Endothelial cell of umbilical vein (primary cell): ENCODE measurements at regions not wholly inside any gene's neighbourhood (a gene's known extent, or its start where the extent isn't known, plus 50 kb on each side); places are given as distances from the start of the nearest gene placed in this dataset.
"Not testable (repeated sequence)": the region's sequence is repeated elsewhere in the genome, so short reads cannot be mapped to it uniquely, and the experiment has no call there.

Source experiments
- BruUV-seq: library from RNA; stranded (reverse); fragments of 400-500 nt; replicated peaks from 2 replicates; lab custom pipeline; 2021; lab: Mats Ljungman, UMichigan
- CTCF ChIA-PET: fragments of 300-600, 350-600 bp; sonication (Branson Sonifier 250); formaldehyde crosslinking; loops from one replicate; lab custom pipeline; 2021; ENCODE audit warnings: antibody characterized with exemption, inconsistent platforms; lab: Charles Lee
- POLR2A ChIA-PET: fragments of 300-600, 350-600 bp; sonication (Branson Sonifier 250); formaldehyde crosslinking; loops from one replicate; lab custom pipeline; 2021; ENCODE audit warnings: antibody characterized with exemption, inconsistent platforms; lab: Charles Lee
- DNase-seq: peaks from one replicate; pipeline ENCODE4 v3.0.0-alpha.2; 2011; ENCODE audit warnings: low read depth, low spot score
- FAIRE-seq: peaks from 2 replicates; lab custom pipeline; 2011; peaks lifted over from hg19 to GRCh38; lab: Jason Lieb, UNC
- H2AFZ ChIP-seq: 2 replicates; pipeline ENCODE4 v1.6.0; 2012; ENCODE audit warnings: low read depth, low read length, control low read depth, inconsistent platforms
- H3K27ac ChIP-seq: 2 replicates; pipeline ENCODE4 v1.5.1; 2011; ENCODE audit warnings: low read depth, mild to moderate bottlenecking, control low read depth, low read length, moderate library complexity; ENCODE audit not compliant: insufficient read depth
- H3K27me3 ChIP-seq, 2 experiments: 2 replicates each; pipeline versions ENCODE4 v1.6.0 to v1.6.1; 2011; ENCODE audit warnings: low read length in 2 of 2, mixed read lengths in 1 of 2; ENCODE audit not compliant: control insufficient read depth in 2 of 2, insufficient read depth in 2 of 2
- H3K36me3 ChIP-seq, 2 experiments: 2 replicates in 1 of 2; 3 replicates in 1 of 2; pipeline ENCODE4 v1.5.1; 2011; ENCODE audit warnings: low read length in 2 of 2, mild to moderate bottlenecking in 1 of 2, moderate library complexity in 1 of 2; ENCODE audit not compliant: control insufficient read depth in 2 of 2, insufficient read depth in 2 of 2; ENCODE audit errors: extremely low read depth in 1 of 2
- H3K4me1 ChIP-seq: 3 replicates; pipeline ENCODE4 v1.5.1; 2011; ENCODE audit warnings: mild to moderate bottlenecking, low read length; ENCODE audit not compliant: control insufficient read depth, insufficient read depth; ENCODE audit errors: extremely low read depth
- H3K4me2 ChIP-seq: 2 replicates; pipeline ENCODE4 v1.6.1; 2011; ENCODE audit warnings: low read length, control low read depth, mixed read lengths; ENCODE audit not compliant: insufficient read depth
- H3K4me3 ChIP-seq, 3 experiments: fragments of 200-600 bp in 1 of 3; sonication (generic), shearing (Covaris generic) in 1 of 3; replicated peaks in 1 of 3; 2 replicates each; pipeline ENCODE4 v1.5.1; 2011 to 2016; ENCODE audit warnings: control low read depth in 3 of 3, low read length in 3 of 3, mild to moderate bottlenecking in 2 of 3, inconsistent platforms in 1 of 3, low read depth in 1 of 3, moderate library complexity in 1 of 3; ENCODE audit not compliant: insufficient read depth in 1 of 3
- H3K79me2 ChIP-seq: 2 replicates; pipeline ENCODE4 v1.6.0; 2012; ENCODE audit warnings: low read length, inconsistent platforms; ENCODE audit not compliant: control insufficient read depth, insufficient read depth
- H3K9ac ChIP-seq: replicated peaks from 2 replicates; pipeline ENCODE3; 2011; ENCODE audit warnings: low read length, control low read depth; ENCODE audit not compliant: insufficient read depth; ENCODE audit errors: extremely low read depth
- H3K9me1 ChIP-seq: replicated peaks from 3 replicates; pipeline ENCODE4 v1.6.0; 2011; ENCODE audit warnings: mild to moderate bottlenecking, low read length; ENCODE audit not compliant: control insufficient read depth, insufficient read depth; ENCODE audit errors: extremely low read depth
- H3K9me3 ChIP-seq: replicated peaks from 2 replicates; pipeline ENCODE4 v1.5.1; 2012; ENCODE audit warnings: low read length, inconsistent platforms; ENCODE audit not compliant: control insufficient read depth, insufficient read depth
- H4K20me1 ChIP-seq: replicated peaks from 2 replicates; pipeline ENCODE3; 2011; ENCODE audit warnings: mild to moderate bottlenecking, low read length; ENCODE audit not compliant: control insufficient read depth, insufficient read depth; ENCODE audit errors: extremely low read depth
- EZH2 ChIP-seq: IDR thresholded peaks from 2 replicates; pipeline ENCODE4 v1.6.1; 2012; ENCODE audit warnings: borderline replicate concordance, low read depth, mild to moderate bottlenecking, moderate library complexity, low read length, inconsistent platforms; ENCODE audit not compliant: severe bottlenecking
- FOS ChIP-seq: IDR thresholded peaks from 2 replicates; pipeline ENCODE4 v1.6.1; 2011; ENCODE audit warnings: mild to moderate bottlenecking, low read length, moderate library complexity, borderline replicate concordance; ENCODE audit not compliant: insufficient read depth
- GATA2 ChIP-seq: IDR thresholded peaks from 2 replicates; pipeline ENCODE4 v1.7.0; 2011; ENCODE audit warnings: low read depth, mild to moderate bottlenecking, moderate library complexity, mixed read lengths, low read length; ENCODE audit not compliant: insufficient read length, insufficient read depth
- JUN ChIP-seq: IDR thresholded peaks from 2 replicates; pipeline ENCODE4 v1.6.1; 2011; ENCODE audit warnings: borderline replicate concordance, low read depth; ENCODE audit not compliant: insufficient read length, insufficient read depth
- MYC ChIP-seq: IDR thresholded peaks from one replicate; pipeline ENCODE4 v1.6.1; 2011; ENCODE audit warnings: mild to moderate bottlenecking, low read depth, low read length
- POLR2A ChIP-seq: IDR thresholded peaks from 2 replicates; pipeline ENCODE4 v1.6.1; 2012; ENCODE audit warnings: low read depth, mild to moderate bottlenecking, control low read depth, low read length
- POLR2AphosphoS5 ChIP-seq: IDR thresholded peaks from 2 replicates; pipeline ENCODE4 v1.6.1; 2012; ENCODE audit warnings: low read depth, mild to moderate bottlenecking, control low read depth, low read length, moderate library complexity; ENCODE audit not compliant: insufficient read depth
- dilution Hi-C: fragments of 300-500 bp; cut with MboI; formaldehyde crosslinking; loops from one replicate; pipeline ENCODE4 v1.15.0; 2019; ENCODE audit warnings: low sequenced_read_pairs; ENCODE audit not compliant: extremely low pct_ligation_motif_present
- intact Hi-C: fragments of 100-400 bp; cut with micrococcal nuclease; formaldehyde crosslinking; loops from one replicate; pipeline ENCODE4 v1.10.0; 2022
- TF ChIP-seq, protein P1 (sequence below), 2 donors: IDR thresholded peaks; 1 replicate in 1 of 2; 2 replicates in 1 of 2; pipeline ENCODE4 v1.5.1; 2011; ENCODE audit warnings: low read length in 2 of 2, mild to moderate bottlenecking in 2 of 2, moderate library complexity in 2 of 2, control low read depth in 1 of 2, inconsistent platforms in 1 of 2, low read depth in 1 of 2; ENCODE audit not compliant: insufficient read depth in 1 of 2; ENCODE audit errors: extremely low read depth in 1 of 2
- TF ChIP-seq, protein P2 (sequence below): IDR thresholded peaks from 2 replicates; pipeline ENCODE4 v1.6.1; 2011; ENCODE audit not compliant: insufficient read depth, insufficient read length

DNA sequence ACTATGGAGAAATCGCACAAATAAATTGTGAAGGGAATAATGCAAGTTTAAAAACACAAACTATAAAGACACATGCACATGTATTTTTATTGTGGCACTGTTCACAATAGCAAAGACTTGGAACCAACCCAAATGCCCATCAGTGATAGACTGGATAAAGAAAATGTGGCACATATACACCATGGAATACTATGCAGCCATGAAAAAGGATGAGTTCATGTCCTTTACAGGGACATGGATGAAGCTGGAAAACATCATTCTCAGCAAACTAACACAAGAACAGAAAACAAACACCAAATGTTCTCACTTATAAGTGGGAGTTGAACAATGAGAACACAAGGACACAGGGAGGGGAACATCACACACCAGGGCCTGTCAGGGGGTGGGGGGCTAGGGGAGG lies 100.9 kb upstream of the RGPD4 start:
- intact Hi-C loops, POLR2A ChIA-PET, CTCF ChIA-PET, H3K4me3 ChIP-seq, H3K79me2 ChIP-seq, BruUV-seq, H2AFZ ChIP-seq, H3K4me1 ChIP-seq, H3K27me3 ChIP-seq, H3K9ac ChIP-seq, DNase-seq, H3K4me2 ChIP-seq, H3K9me1 ChIP-seq, H3K9me3 ChIP-seq, H3K36me3 ChIP-seq, H4K20me1 ChIP-seq, H3K27ac ChIP-seq, FAIRE-seq, dilution Hi-C loops: not testable (repeated sequence)

DNA sequence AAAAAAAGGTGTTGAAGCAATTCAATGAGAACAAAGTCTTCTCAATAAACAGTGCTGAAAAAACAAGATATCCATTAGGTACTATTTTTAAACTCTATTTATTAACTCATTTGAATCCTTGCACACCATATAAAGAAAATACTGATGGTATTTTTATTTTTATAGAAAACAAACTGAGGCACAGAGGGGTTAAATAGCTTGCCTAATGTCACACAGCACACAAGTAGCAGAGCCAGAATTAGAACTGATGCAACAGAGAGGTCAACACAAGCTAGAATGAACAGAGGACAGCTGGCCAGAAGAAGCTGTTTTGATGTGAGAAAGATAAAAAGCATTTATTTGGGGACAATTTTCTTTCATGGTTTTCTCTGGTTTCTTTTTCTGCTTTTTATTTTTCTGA lies 99.4 kb upstream of the RGPD4 start:
- Histone ChIP-seq H3K36me3 (no peaks in the 10 kb centered on the region), H4K20me1 (no peaks in the 10 kb centered on the region), H3K27me3 (no peaks in the 10 kb centered on the region), H3K4me1 (no peaks in the 10 kb centered on the region), H3K27ac (no peak overlapping the region), H3K79me2 (no peaks in the 10 kb centered on the region), H3K9me3 (peaks cover 4% of the 10 kb centered on the region), H3K4me3 (no peak overlapping the region), H3K9ac (no peak overlapping the region), H2AFZ (no peak overlapping the region), H3K9me1 (no peaks in the 10 kb centered on the region), H3K4me2 (no peak overlapping the region)
- DNase-seq, result no peak
- FAIRE-seq, result no peak
- BruUV-seq, result no TSS peak
- POLR2A ChIA-PET, result no interaction called here
- TF ChIP-seq, protein P1, sequence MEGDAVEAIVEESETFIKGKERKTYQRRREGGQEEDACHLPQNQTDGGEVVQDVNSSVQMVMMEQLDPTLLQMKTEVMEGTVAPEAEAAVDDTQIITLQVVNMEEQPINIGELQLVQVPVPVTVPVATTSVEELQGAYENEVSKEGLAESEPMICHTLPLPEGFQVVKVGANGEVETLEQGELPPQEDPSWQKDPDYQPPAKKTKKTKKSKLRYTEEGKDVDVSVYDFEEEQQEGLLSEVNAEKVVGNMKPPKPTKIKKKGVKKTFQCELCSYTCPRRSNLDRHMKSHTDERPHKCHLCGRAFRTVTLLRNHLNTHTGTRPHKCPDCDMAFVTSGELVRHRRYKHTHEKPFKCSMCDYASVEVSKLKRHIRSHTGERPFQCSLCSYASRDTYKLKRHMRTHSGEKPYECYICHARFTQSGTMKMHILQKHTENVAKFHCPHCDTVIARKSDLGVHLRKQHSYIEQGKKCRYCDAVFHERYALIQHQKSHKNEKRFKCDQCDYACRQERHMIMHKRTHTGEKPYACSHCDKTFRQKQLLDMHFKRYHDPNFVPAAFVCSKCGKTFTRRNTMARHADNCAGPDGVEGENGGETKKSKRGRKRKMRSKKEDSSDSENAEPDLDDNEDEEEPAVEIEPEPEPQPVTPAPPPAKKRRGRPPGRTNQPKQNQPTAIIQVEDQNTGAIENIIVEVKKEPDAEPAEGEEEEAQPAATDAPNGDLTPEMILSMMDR (IDR thresholded peaks at IDR 0.05; ENCODE audit: extremely low read depth in 1 of 2, insufficient read depth in 1 of 2, low read depth in 1 of 2, low read length in 2 of 2), result no peak
- TF ChIP-seq MYC, result no peak
- TF ChIP-seq, protein P2, sequence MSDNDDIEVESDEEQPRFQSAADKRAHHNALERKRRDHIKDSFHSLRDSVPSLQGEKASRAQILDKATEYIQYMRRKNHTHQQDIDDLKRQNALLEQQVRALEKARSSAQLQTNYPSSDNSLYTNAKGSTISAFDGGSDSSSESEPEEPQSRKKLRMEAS, result no peak
- no peak for TF ChIP-seq EZH2
- no peak for TF ChIP-seq POLR2A
- no peak for TF ChIP-seq POLR2AphosphoS5
- TF ChIP-seq FOS, result no peak
- TF ChIP-seq JUN, result no peak
- no peak for TF ChIP-seq GATA2
- intact Hi-C loops (no loop called here), dilution Hi-C loops (no loop called here)
- CTCF ChIA-PET, result no interaction called here
